Urothelium cell line (cell line): ENCODE measurements at regions not wholly inside any gene's neighbourhood (a gene's known extent, or its start where the extent isn't known, plus 50 kb on each side); places are given as distances from the start of the nearest gene placed in this dataset.
"Not testable (repeated sequence)": the region's sequence is repeated elsewhere in the genome, so short reads cannot be mapped to it uniquely, and the experiment has no call there.

Experiments
- DNase-seq: peaks from one replicate; pipeline ENCODE4 v3.0.0; 2011; ENCODE audit warnings: low spot score, mixed read lengths
- FAIRE-seq: peaks from 2 replicates; lab custom pipeline; 2011; peaks lifted over from hg19 to GRCh38; lab: Jason Lieb, UNC

DNA sequence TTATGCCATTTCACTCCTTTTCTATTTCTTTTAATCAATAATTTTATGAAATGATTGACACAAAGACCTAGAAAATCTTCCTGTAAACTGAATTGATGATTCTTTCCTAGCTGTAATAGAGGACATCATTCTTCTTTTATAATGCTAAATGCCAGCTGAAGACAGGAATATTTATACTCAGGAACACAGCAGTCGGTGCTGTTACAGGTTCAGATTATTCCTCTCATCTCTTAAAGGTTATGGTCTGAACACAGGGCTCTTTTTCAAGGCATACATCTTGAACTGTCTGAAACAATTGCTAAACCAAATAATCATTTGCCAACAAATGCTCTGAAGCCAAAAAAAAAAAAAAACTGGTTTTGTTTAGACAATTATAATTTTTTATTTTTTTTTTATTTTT lies 305.0 kb upstream of the MMADHC start:
- no peak for FAIRE-seq

GRCh38 chr2:149885946-149886345 lies 298.4 kb upstream of the MMADHC start:
- no peak for FAIRE-seq
- DNase-seq, result no peak

More for the DNA sequence above, 305.0 kb upstream of the MMADHC start:
- DNase-seq, result no peak

DNA sequence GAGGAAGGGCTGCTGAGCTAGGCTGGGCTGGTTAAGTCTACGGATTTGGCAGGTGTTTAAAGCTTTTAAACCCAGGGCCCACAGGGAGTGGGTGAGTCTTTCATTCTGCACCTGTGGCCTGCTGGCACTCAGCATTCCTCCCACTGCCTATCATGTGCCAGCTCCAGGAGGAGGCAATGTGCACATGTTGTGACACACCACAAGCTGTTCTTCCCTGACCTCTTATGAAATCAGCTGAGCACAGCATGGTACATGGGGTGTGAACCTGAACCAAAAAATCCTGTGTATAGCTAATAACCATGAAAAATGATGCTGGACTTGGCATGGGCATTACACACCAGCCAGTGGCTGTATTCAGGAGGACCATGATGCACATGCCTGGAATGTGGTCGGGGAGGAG lies 297.9 kb upstream of the MMADHC start:
- DNase-seq (peak; percentile 5), FAIRE-seq (no peak)

DNA sequence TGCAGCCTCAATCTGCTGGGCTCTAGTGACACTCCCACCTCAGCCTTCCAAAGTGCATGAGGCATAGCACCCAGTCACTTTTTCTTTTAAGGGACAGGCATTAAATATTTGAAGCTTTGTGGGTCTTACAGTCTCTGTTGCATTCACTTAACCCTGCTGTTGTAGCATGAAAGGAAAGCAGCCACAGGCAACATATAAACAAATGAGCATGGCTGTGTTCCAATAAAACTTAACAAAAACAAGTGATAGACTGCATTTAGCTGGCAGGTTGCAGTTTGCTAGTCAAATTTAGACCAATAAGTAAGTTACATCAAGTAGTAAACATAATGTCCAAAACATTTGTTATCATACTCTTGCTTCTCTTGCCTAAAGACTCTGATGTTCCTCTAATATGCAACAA lies 297.3 kb upstream of the MMADHC start:
- FAIRE-seq (no peak), DNase-seq (no peak)

GRCh38 chr2:149877913-149878312 lies 290.3 kb upstream of the MMADHC start:
- FAIRE-seq (no peak), DNase-seq (peak; percentile 64)

- no peak for DNase-seq
- FAIRE-seq, result no peak
Observed at GRCh38 chr2:149877074-149877473, 289.5 kb upstream of the MMADHC start.

GRCh38 chr2:149873936-149874335 lies 286.4 kb upstream of the MMADHC start:
- FAIRE-seq (no peak), DNase-seq (no peak)

GRCh38 chr2:149872638-149873150 lies 285.1 kb upstream of the MMADHC start:
- DNase-seq, result no peak
- FAIRE-seq, result no peak

- no peak for DNase-seq
- no peak for FAIRE-seq
Observed at GRCh38 chr2:149872041-149872440, 284.5 kb upstream of the MMADHC start.

- FAIRE-seq (no peak), DNase-seq (no peak)
Observed at GRCh38 chr2:149871091-149871885, 283.7 kb upstream of the MMADHC start.

- no peak for DNase-seq
- no peak for FAIRE-seq
Observed at GRCh38 chr2:149863227-149863626, 275.7 kb upstream of the MMADHC start.

GRCh38 chr2:149861034-149861433 lies 273.5 kb upstream of the MMADHC start:
- no peak for FAIRE-seq
- no peak for DNase-seq

- FAIRE-seq (no peak), DNase-seq (peak; percentile 40)
Observed at GRCh38 chr2:149860276-149860921, 272.8 kb upstream of the MMADHC start.

DNA sequence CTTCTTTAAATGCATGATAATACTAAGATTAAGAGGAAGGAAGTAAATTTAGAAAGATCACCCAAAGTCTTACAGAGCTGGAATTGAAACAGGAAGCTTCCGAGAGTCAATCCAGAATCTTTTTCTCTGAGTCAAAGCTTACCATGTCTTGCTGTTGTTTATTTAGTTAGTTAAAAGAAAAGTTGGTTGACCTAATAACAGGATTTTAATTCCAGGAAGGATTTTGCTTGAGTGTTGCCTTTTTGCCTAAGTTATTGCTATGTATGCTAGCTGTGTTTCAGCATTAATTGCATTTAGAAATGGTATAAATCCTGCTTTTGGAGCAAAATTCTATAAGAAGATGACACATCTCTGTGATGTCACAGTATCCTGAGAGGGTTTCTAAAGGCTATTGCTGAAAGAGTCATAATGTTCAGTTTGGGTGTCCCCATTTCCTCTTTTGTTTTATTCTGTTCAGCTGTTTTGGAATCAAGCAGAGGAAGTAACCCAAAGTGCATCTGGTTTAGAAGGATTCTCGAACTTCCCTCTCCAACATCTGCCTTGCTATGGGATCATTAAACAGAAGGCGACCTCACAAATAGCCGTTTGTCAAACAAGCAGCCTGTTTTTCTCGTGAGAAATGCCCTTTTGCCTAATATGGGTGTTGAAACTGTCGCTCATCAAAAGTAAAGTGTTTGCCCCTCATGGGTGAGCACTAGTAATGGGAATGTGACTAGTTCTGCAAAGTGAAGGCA lies 271.5 kb upstream of the MMADHC start:
- no peak for FAIRE-seq
- no peak for DNase-seq

DNA sequence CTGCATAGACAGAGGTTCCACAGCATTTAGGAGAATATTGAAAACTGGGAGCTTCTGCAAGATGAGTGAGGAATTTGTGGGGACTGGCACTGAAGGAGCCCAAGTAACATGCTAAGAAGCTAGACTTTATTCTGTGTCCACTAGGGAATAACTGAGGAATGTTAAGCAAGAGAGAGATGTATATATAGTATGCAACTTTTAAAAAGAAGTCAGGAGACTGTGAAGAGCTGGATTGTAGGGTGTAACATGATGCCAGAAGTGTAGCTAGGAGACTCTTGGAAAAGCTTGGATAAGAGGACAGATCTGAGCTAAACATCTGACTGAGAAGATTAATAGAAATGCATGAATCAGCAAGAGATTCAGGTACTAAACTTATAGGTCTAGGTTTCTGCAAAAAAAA lies 270.6 kb upstream of the MMADHC start:
- no peak for DNase-seq
- FAIRE-seq, result no peak

GRCh38 chr2:149857344-149857743 lies 269.8 kb upstream of the MMADHC start:
- no peak for FAIRE-seq
- DNase-seq, result no peak

GRCh38 chr2:149855859-149856258 lies 268.3 kb upstream of the MMADHC start:
- FAIRE-seq, DNase-seq: not testable (repeated sequence)

- FAIRE-seq (no peak), DNase-seq (no peak)
Observed at GRCh38 chr2:149849591-149849990, 262.0 kb upstream of the MMADHC start.

DNA sequence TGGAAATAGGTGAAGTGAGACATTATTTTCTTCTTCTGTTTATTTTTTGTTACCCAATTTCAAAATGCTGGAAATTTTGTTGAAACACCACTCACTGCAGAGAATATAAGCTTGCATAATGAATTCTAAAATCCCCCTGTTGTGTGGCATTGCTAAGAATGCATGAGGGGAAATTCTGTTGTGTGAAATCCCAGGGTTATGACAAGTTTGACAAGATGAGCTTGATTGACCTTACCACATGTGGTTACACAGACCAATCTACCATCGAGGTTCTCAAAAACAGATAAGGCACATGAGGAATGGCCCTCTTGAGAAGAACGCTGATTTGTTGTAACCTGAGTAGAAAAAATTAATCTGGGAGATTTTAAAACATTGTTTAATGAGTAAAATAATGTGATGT lies 261.6 kb upstream of the MMADHC start:
- no peak for FAIRE-seq
- no peak for DNase-seq

GRCh38 chr2:149841396-149841795 lies 253.8 kb upstream of the MMADHC start:
- DNase-seq, result no peak
- no peak for FAIRE-seq

DNA sequence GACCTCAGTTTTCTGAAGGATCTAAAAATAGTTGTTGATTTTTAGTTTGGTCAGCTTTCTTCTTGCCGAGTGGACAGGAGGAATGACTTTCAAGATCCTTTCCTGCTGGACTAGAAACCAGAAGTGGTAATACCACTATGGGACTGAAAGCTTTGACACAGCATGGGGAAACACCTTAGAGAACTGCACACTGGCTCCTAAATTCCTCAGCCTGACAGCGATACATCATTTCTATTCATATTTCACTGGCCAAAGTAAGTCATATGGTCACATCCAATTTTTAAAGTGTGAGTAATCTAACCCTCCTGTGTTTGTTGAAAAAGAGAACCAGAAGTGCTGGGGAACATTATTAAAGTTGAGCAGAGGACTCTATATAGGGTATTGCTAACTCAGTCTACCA lies 244.7 kb upstream of the MMADHC start:
- DNase-seq (no peak), FAIRE-seq (no peak)
